IgD-negative memory B cell (primary cell): ENCODE measurements at regions not wholly inside any gene's neighbourhood (a gene's known extent, or its start where the extent isn't known, plus 50 kb on each side); places are given as distances from the start of the nearest gene placed in this dataset.

Source experiments
- H3K27ac Mint-ChIP-seq, 3 donors: one replicate each; pipeline ENCODE4 v1.8.0; 2020 to 2022; ENCODE audit warnings: mild to moderate bottlenecking in 3 of 3, mixed read lengths in 3 of 3, moderate library complexity in 1 of 3
- H3K27me3 Mint-ChIP-seq: one replicate; pipeline ENCODE4 v1.8.0; 2021; ENCODE audit warnings: mixed read lengths
- H3K36me3 Mint-ChIP-seq: one replicate; pipeline ENCODE4 v1.8.0; 2020; ENCODE audit warnings: mild to moderate bottlenecking, mixed read lengths
- H3K4me1 Mint-ChIP-seq, 3 donors: one replicate each; pipeline ENCODE4 v1.8.0; 2020 to 2022; ENCODE audit warnings: mixed read lengths in 3 of 3, mild to moderate bottlenecking in 1 of 3
- H3K4me3 Mint-ChIP-seq, 4 donors: one replicate each; pipeline ENCODE4 v1.8.0; 2020 to 2022; ENCODE audit warnings: mild to moderate bottlenecking in 4 of 4, mixed read lengths in 4 of 4, moderate library complexity in 3 of 4
- H3K9me3 Mint-ChIP-seq, 3 donors: one replicate each; pipeline ENCODE4 v1.8.0; 2020 to 2021; ENCODE audit warnings: mixed read lengths in 3 of 3, mild to moderate bottlenecking in 1 of 3

DNA sequence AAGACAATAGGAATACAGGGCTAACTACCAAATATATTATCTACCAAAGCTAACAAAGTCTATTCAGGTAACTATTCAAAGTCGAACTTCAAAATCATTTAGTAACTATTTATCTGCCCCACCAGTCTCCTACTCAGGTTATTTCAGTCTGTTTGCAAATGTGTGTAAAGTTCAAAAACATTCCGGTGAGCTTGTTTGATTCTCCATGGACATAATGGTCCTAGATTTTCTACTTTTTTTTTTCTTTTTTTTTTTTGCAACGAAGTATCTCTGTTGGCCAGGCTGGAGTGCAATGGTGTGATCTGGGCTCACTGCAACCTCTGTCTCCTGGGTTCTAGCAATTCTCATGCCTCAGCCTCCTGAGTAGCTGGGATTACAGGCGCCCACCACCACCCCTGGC lies 236.0 kb upstream of the FOXQ1 start:
- Mint-ChIP-seq H3K4me3 (no peak overlapping the region), H3K4me1 (no peaks in the 10 kb centered on the region), H3K27ac (no peak overlapping the region), H3K36me3 (no peaks in the 10 kb centered on the region), H3K27me3 (peaks cover 3% of the 10 kb centered on the region), H3K9me3 (peaks cover 0 to 1% (median 0%) of the 10 kb centered on the region in 3 donors)

DNA sequence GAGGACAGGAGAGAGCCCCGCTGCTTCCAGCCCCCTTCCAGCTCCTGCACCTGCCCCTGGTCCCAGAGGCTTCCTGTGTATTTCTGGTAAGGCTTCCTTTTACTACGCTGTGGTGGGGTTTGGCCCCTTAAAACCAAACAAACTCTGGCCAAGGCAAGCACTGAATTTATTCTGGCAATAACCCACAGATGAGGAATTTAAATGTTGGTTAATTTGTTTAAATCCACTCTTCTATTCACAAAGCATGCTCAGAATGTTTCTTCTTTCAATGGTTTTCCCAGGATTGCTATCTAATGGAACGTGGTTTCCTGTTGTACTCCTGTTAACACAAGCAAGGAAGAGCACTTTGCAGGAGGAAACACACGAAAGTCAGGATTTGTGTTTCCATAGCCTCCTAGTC lies 236.5 kb upstream of the FOXQ1 start:
- Mint-ChIP-seq H3K36me3 (no peaks in the 10 kb centered on the region), H3K4me1 (no peaks in the 10 kb centered on the region), H3K9me3 (peaks cover 0 to 1% (median 0%) of the 10 kb centered on the region in 3 donors), H3K27ac (no peak overlapping the region), H3K4me3 (no peak overlapping the region), H3K27me3 (peaks cover 3% of the 10 kb centered on the region)

DNA sequence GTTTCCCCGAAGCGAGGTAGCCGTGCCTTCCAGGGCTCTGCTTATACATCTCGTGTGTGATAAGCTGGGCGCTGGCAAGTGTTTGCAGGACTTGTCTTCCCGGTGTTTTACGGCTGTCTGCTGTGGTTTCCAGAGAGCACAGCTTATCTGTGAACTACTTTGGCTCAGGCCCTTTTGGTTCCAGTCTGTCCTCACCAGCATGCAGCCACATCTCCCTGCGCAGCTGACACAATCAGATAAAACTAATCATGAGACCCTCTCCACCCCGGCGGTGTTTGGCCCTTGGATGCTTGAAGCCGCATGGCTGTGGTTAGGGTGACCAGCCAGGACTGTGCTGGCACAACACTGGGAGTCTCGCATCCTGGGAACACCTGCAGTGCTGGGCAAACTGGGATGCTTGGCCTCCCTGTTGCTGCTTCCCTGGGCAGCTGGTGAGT lies 241.8 kb upstream of the FOXQ1 start:
- no peaks in the 10 kb centered on the region for H3K4me1 Mint-ChIP-seq
- no peak overlapping the region for H3K27ac Mint-ChIP-seq
- H3K9me3 Mint-ChIP-seq: no peaks in the 10 kb centered on the region
- no peak overlapping the region for H3K4me3 Mint-ChIP-seq
- no peaks in the 10 kb centered on the region for H3K36me3 Mint-ChIP-seq
- peaks cover 3% of the 10 kb centered on the region for H3K27me3 Mint-ChIP-seq

- Mint-ChIP-seq H3K4me3 (no peak overlapping the region), H3K9me3 (no peaks in the 10 kb centered on the region), H3K4me1 (no peaks in the 10 kb centered on the region), H3K36me3 (no peaks in the 10 kb centered on the region), H3K27ac (no peak overlapping the region), H3K27me3 (peaks cover 3% of the 10 kb centered on the region)
These were observed 243.0 kb upstream of the FOXQ1 start for GRCh38 chr6:1068905-1069304.

- no peaks in the 10 kb centered on the region for H3K4me1 Mint-ChIP-seq
- H3K27me3 Mint-ChIP-seq: peaks cover 3% of the 10 kb centered on the region
- H3K9me3 Mint-ChIP-seq: no peaks in the 10 kb centered on the region
- no peak overlapping the region for H3K4me3 Mint-ChIP-seq
- no peak overlapping the region for H3K27ac Mint-ChIP-seq
- H3K36me3 Mint-ChIP-seq: no peaks in the 10 kb centered on the region
These were observed 243.8 kb upstream of the FOXQ1 start for GRCh38 chr6:1068068-1068467.

DNA sequence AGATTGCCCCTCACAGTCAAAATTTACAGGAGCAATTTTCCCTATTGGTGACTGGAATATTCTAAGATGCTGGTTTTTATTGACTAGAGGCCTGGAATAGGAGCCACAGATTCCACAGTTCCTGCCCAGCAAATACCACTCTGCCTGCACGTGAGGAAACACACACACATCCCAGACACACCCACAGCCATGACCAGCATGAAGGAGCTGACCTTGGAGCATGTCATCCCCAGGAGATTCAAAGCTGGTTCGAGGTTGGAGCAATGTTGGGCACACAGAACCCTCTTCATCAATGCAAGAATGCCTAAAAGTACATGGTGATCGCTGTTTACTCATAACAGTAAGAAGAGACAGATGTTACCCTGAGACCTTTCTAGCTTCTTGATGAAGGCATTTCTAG lies 244.6 kb upstream of the FOXQ1 start:
- no peak overlapping the region for H3K27ac Mint-ChIP-seq
- H3K9me3 Mint-ChIP-seq: no peaks in the 10 kb centered on the region
- H3K4me3 Mint-ChIP-seq: no peak overlapping the region
- peaks cover 5% of the 10 kb centered on the region for H3K27me3 Mint-ChIP-seq
- H3K36me3 Mint-ChIP-seq: no peaks in the 10 kb centered on the region
- no peaks in the 10 kb centered on the region for H3K4me1 Mint-ChIP-seq

DNA sequence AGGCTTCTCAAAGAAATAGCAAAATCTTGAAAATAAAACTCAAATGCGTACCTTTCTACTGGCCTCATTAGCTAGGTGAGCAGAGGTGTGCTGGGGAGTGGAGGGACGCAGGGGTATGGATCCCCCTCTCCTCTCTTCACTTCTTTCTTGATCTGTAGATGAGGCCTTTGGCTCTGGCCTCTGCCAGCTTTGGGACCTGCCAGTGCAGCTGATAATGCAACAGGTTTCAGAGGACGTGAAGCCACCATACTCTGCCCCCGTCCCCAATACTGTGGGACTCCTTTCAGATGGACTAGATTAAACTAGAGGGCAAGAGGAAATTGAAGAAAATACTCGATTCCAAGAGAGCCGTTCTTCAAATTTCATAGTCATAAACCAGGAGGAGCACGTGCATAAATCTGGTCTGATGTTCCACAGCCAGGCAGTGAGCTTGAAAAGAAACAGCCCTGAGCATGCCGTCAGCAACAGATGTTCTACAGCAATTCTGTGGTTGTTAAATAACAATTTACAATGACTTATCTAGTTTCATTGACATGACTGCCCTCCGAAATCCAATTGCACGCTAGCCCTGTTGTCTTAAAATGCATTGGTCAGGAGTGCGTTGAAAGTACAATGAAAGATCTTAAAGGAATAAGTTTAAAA lies 245.3 kb upstream of the FOXQ1 start:
- peaks cover 8% of the 10 kb centered on the region for H3K27me3 Mint-ChIP-seq
- no peak overlapping the region for H3K4me3 Mint-ChIP-seq
- no peaks in the 10 kb centered on the region for H3K36me3 Mint-ChIP-seq
- no peaks in the 10 kb centered on the region for H3K9me3 Mint-ChIP-seq
- no peak overlapping the region for H3K27ac Mint-ChIP-seq
- H3K4me1 Mint-ChIP-seq: no peaks in the 10 kb centered on the region

GRCh38 chr6:1065986-1066385 lies 245.9 kb upstream of the FOXQ1 start:
- Mint-ChIP-seq H3K4me1 (no peaks in the 10 kb centered on the region), H3K9me3 (no peaks in the 10 kb centered on the region), H3K36me3 (no peaks in the 10 kb centered on the region), H3K27me3 (peaks cover 5% of the 10 kb centered on the region), H3K4me3 (no peak overlapping the region), H3K27ac (no peak overlapping the region)

DNA sequence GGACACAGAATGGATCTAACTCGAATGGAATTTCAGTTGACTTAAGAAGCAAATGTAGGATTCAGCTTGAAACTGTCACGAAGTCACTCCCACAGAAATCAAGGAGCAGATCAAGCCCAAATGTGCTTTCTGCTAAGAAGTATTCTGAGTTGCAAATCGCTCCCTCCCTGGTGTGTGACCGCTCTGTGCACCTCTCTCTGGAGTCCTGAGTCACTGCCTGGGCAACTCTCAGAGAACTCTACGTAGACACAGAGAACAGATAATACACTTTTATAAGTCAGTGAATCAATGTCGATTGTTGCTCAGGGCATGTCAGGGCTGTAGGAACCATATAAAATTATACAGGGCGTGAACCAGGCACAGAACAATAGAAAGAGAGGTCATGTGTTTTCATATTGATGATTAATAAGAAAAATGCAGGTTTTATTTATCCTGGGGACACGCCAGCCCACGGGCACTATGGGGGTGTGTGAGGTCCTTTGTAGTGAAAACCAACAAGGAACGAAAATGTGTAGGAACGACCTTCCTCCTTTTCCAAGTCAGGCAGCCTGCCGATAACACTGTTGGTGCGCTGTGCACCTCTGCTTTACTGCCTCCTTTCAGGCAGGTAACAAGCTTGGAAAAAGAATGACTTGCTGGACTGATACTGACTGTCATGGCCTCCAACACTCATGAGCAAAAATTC lies 248.1 kb upstream of the FOXQ1 start:
- Mint-ChIP-seq H3K4me1 (no peaks in the 10 kb centered on the region), H3K27ac (no peak overlapping the region)

GRCh38 chr6:1062786-1063545 lies 248.9 kb upstream of the FOXQ1 start:
- Mint-ChIP-seq H3K4me3 (no peak overlapping the region), H3K27ac (no peak overlapping the region), H3K4me1 (no peaks in the 10 kb centered on the region), H3K36me3 (no peaks in the 10 kb centered on the region), H3K9me3 (no peaks in the 10 kb centered on the region), H3K27me3 (peaks cover 5% of the 10 kb centered on the region)

More for the DNA sequence above, 248.1 kb upstream of the FOXQ1 start:
- Mint-ChIP-seq H3K4me3 (no peak overlapping the region), H3K27me3 (peaks cover 5% of the 10 kb centered on the region), H3K9me3 (no peaks in the 10 kb centered on the region), H3K36me3 (no peaks in the 10 kb centered on the region)

DNA sequence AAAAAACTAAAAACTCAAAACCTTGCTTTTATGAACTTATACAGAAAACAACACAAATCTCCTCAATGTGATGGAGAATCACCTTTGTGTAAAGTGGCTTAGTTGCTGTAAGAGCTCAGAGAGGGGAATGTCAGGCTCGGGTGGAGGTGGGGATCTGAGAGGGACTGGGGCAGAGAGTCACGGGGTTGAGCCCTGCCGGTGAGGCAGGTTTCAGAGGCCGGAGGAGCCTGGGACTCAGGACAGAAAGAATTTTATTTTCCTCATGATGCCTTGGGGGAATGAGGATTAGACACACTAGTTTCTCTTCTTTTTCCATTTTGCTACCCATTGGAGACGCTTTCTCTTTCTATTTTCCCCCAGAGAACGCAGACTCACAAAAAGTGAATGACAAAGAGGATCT lies 252.3 kb upstream of the FOXQ1 start:
- Mint-ChIP-seq H3K27me3 (peaks cover 10% of the 10 kb centered on the region), H3K4me1 (no peaks in the 10 kb centered on the region), H3K9me3 (no peaks in the 10 kb centered on the region), H3K4me3 (no peak overlapping the region), H3K36me3 (no peaks in the 10 kb centered on the region), H3K27ac (no peak overlapping the region)

DNA sequence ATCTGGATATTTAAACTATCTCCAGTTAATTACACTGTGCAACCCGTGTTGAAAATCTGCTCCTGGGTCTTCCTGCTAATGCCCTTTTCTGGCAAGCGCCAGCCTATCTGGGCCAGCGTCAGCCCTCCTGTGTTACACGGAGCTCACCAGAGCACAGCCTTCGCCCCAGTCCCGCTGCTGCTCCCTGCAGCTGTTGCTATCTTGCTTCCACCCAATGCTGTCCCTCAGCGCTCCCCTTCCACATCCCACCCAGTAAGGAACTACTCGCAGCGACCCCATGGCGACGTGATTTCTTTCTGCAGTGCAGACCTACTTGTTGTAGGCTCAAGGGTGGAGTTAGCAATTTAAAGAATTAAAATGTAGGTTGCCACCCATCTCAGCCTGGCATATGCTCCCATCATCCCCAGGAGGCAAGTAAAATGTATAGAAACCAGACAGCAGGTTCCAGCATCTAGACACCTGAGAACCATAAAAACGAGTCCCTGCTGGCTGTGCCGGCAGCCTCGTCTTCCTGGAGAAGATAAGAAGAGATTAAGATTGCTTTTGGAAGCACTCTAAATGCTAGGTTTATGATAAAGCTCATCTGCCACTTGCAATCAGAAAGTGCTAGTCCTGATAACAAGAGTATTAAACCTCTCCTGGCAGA lies 254.3 kb upstream of the FOXQ1 start:
- Mint-ChIP-seq H3K9me3 (no peaks in the 10 kb centered on the region), H3K27ac (no peak overlapping the region), H3K27me3 (peaks cover 10% of the 10 kb centered on the region), H3K36me3 (no peaks in the 10 kb centered on the region), H3K4me1 (no peaks in the 10 kb centered on the region), H3K4me3 (no peak overlapping the region)

- Mint-ChIP-seq H3K36me3 (no peaks in the 10 kb centered on the region), H3K27me3 (peaks cover 6% of the 10 kb centered on the region)
These were observed 256.6 kb upstream of the FOXQ1 start for GRCh38 chr6:1055015-1055921.

GRCh38 chr6:1054653-1055014 lies 257.3 kb upstream of the FOXQ1 start:
- H3K9me3 Mint-ChIP-seq: no peaks in the 10 kb centered on the region
- no peak overlapping the region for H3K4me3 Mint-ChIP-seq

More at GRCh38 chr6:1055015-1055921, 256.6 kb upstream of the FOXQ1 start:
- Mint-ChIP-seq H3K4me1 (no peaks in the 10 kb centered on the region), H3K27ac (no peak overlapping the region), H3K9me3 (no peaks in the 10 kb centered on the region), H3K4me3 (no peak overlapping the region)

More at GRCh38 chr6:1054653-1055014, 257.3 kb upstream of the FOXQ1 start:
- Mint-ChIP-seq H3K36me3 (no peaks in the 10 kb centered on the region), H3K27ac (no peak overlapping the region), H3K4me1 (no peaks in the 10 kb centered on the region), H3K27me3 (peaks cover 6% of the 10 kb centered on the region)
